ENCODE measurements at regions not wholly inside any gene's neighbourhood (a gene's known extent, or its start where the extent isn't known, plus 50 kb on each side); places are given as distances from the start of the nearest gene placed in this dataset.

DNA sequence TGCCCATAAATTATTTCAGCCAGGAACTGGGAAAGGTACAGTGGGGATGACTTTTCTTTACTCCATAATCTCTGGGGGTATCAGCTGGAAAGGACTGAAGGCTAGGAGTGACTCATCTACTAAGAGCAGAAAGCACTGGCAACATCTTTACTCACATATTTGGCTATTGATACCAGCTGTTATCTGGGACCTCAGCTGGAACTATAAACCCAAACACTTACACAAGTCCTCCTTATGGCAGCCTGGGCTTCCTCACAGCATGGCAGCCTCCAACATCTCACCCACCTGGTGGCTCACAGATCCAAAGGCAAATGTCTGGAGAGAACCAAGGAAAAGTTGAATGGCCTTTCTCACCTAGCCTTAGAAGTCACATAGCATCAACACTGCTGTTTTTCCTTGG is 379.0 kb upstream of the RND3 start:
- no peaks in the 10 kb centered on the region for H3K79me2 ChIP-seq
- H3K36me3 ChIP-seq (replicated peaks; ENCODE audit: insufficient read depth, low read depth), result no peaks in the 10 kb centered on the region
- no peak overlapping the region for H3K4me2 ChIP-seq
- H4K20me1 ChIP-seq (ENCODE audit: insufficient read depth, poor library complexity, severe bottlenecking), result no peaks in the 10 kb centered on the region
- no peaks in the 10 kb centered on the region for H3K9me3 ChIP-seq (ENCODE audit: low read depth)
- no peak for DNase-seq (ENCODE audit: low spot score)
- H3K4me3 ChIP-seq, result no peak overlapping the region
- no peaks in the 10 kb centered on the region for H3K4me1 ChIP-seq (ENCODE audit: insufficient read depth)
- H2AFZ ChIP-seq, result no peak overlapping the region
- no peaks in the 10 kb centered on the region for H3K9me2 ChIP-seq (replicated peaks; ENCODE audit: insufficient read depth)
- no peak overlapping the region for H3K27ac ChIP-seq
- TF ChIP-seq EZH2 (IDR thresholded peaks at IDR 0.05; ENCODE audit: borderline replicate concordance) (no peak), EZH2phosphoT487 (IDR thresholded peaks at IDR 0.05; ENCODE audit: low read depth, severe bottlenecking, unreplicated experiment) (no peak)
- TF ChIP-seq, protein P1, sequence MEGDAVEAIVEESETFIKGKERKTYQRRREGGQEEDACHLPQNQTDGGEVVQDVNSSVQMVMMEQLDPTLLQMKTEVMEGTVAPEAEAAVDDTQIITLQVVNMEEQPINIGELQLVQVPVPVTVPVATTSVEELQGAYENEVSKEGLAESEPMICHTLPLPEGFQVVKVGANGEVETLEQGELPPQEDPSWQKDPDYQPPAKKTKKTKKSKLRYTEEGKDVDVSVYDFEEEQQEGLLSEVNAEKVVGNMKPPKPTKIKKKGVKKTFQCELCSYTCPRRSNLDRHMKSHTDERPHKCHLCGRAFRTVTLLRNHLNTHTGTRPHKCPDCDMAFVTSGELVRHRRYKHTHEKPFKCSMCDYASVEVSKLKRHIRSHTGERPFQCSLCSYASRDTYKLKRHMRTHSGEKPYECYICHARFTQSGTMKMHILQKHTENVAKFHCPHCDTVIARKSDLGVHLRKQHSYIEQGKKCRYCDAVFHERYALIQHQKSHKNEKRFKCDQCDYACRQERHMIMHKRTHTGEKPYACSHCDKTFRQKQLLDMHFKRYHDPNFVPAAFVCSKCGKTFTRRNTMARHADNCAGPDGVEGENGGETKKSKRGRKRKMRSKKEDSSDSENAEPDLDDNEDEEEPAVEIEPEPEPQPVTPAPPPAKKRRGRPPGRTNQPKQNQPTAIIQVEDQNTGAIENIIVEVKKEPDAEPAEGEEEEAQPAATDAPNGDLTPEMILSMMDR (IDR thresholded peaks at IDR 0.05; ENCODE audit: poor library complexity), result no peak
- H3K27me3 ChIP-seq, result no peaks in the 10 kb centered on the region

DNA sequence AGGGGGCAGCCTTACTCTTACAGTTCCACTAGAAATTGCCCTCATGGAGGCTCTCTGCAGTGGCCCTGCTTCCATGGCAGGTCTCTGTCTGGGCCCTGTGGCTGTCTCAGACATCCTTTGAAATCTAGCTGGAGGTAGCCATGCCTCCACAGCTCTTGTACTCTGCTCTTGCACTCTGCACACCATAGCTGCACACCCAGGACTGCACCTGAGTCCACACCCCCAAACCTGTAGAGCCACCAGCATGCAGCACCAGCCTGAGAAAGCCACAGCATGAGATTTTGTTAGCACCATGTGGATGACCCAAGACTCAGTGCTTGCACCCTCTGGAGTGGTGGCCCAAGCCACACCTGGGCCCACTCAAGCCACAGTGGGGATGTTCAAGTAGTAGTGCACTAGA is 376.2 kb upstream of the RND3 start:
- H3K27ac ChIP-seq, result no peak overlapping the region
- H3K9me2 ChIP-seq (replicated peaks; ENCODE audit: insufficient read depth), result no peaks in the 10 kb centered on the region
- no peak for DNase-seq (ENCODE audit: low spot score)
- no peaks in the 10 kb centered on the region for H4K20me1 ChIP-seq (ENCODE audit: insufficient read depth, poor library complexity, severe bottlenecking)
- H3K36me3 ChIP-seq (replicated peaks; ENCODE audit: insufficient read depth, low read depth), result no peaks in the 10 kb centered on the region
- H3K4me1 ChIP-seq (ENCODE audit: insufficient read depth), result no peaks in the 10 kb centered on the region
- no peak overlapping the region for H3K4me3 ChIP-seq
- TF ChIP-seq, protein P1 (IDR thresholded peaks at IDR 0.05; ENCODE audit: poor library complexity), result no peak
- TF ChIP-seq EZH2phosphoT487 (IDR thresholded peaks at IDR 0.05; ENCODE audit: low read depth, severe bottlenecking, unreplicated experiment), result no peak
- no peak for TF ChIP-seq EZH2 (IDR thresholded peaks at IDR 0.05; ENCODE audit: borderline replicate concordance)
- H3K79me2 ChIP-seq, result no peaks in the 10 kb centered on the region
- no peaks in the 10 kb centered on the region for H3K27me3 ChIP-seq
- H2AFZ ChIP-seq, result no peak overlapping the region
- H3K9me3 ChIP-seq (ENCODE audit: low read depth), result no peaks in the 10 kb centered on the region
- no peak overlapping the region for H3K4me2 ChIP-seq

DNA sequence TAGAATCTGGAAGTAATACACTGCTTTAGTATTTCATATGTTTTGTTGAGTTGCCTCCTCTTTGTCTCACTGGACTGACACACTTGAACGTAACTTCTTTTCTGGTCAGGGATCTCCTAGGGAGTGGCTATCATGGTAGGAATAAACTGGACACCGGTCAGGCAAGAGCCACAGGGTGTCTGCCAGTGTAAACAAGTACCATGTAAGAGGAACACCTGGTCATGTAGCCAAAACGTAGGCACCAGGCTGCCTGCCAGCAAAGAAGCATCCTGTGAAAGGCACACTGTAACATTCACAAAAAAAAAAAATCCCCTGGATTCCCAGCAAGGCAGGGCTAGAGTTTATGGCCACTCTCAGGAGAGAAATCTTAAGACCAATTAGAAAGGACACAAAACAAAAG is 372.8 kb upstream of the RND3 start:
- Histone ChIP-seq H3K4me3 (no peak overlapping the region), H3K79me2 (no peaks in the 10 kb centered on the region), H3K9me3 (ENCODE audit: low read depth) (no peaks in the 10 kb centered on the region), H2AFZ (no peak overlapping the region), H3K27ac (no peak overlapping the region), H3K4me2 (no peak overlapping the region), H3K27me3 (no peaks in the 10 kb centered on the region), H4K20me1 (ENCODE audit: insufficient read depth, poor library complexity, severe bottlenecking) (no peaks in the 10 kb centered on the region), H3K4me1 (ENCODE audit: insufficient read depth) (no peaks in the 10 kb centered on the region), H3K9me2 (replicated peaks; ENCODE audit: insufficient read depth) (no peaks in the 10 kb centered on the region), H3K36me3 (replicated peaks; ENCODE audit: insufficient read depth, low read depth) (no peaks in the 10 kb centered on the region)
- no peak for TF ChIP-seq EZH2phosphoT487 (IDR thresholded peaks at IDR 0.05; ENCODE audit: low read depth, severe bottlenecking, unreplicated experiment)
- TF ChIP-seq, protein P1 (IDR thresholded peaks at IDR 0.05; ENCODE audit: poor library complexity), result no peak
- TF ChIP-seq EZH2 (IDR thresholded peaks at IDR 0.05; ENCODE audit: borderline replicate concordance), result no peak
- DNase-seq (ENCODE audit: low spot score), result no peak
- 72% methylated on average over 3 of the region's 3 CpGs for WGBS (ENCODE audit: low lambda C conversion rate, missing lambda C conversion rate)

DNA sequence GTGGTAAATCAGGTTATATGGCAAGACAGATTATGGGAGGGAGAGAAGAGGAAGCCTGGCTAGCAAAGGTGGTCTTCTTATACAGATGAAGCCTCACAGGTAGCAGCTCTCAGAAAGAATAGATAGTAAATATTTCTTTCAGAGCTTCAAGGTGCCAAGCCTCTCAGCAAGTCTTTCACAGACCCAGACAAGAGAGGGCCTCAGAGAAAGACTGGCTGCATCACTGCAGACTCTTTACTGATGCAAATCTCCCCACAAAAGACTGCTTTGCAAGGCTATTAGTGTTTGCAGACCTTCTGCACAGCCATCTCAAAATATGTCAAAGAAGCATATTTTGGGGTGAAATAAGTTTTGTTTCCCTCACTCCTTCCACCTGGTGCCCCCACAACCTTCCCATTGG is 372.4 kb upstream of the RND3 start:
- Histone ChIP-seq H2AFZ (no peak overlapping the region), H3K36me3 (replicated peaks; ENCODE audit: insufficient read depth, low read depth) (no peaks in the 10 kb centered on the region), H3K4me2 (no peak overlapping the region), H3K4me3 (no peak overlapping the region), H3K9me2 (replicated peaks; ENCODE audit: insufficient read depth) (no peaks in the 10 kb centered on the region), H4K20me1 (ENCODE audit: insufficient read depth, poor library complexity, severe bottlenecking) (no peaks in the 10 kb centered on the region), H3K27ac (no peak overlapping the region), H3K4me1 (ENCODE audit: insufficient read depth) (no peaks in the 10 kb centered on the region), H3K27me3 (no peaks in the 10 kb centered on the region), H3K9me3 (ENCODE audit: low read depth) (no peaks in the 10 kb centered on the region), H3K79me2 (no peaks in the 10 kb centered on the region)
- no peak for DNase-seq (ENCODE audit: low spot score)
- TF ChIP-seq EZH2 (IDR thresholded peaks at IDR 0.05; ENCODE audit: borderline replicate concordance) (no peak), EZH2phosphoT487 (IDR thresholded peaks at IDR 0.05; ENCODE audit: low read depth, severe bottlenecking, unreplicated experiment) (no peak)
- TF ChIP-seq, protein P1 (IDR thresholded peaks at IDR 0.05; ENCODE audit: poor library complexity), result no peak
